ENCODE measurements at regions not wholly inside any gene's neighbourhood (a gene's known extent, or its start where the extent isn't known, plus 50 kb on each side); places are given as distances from the start of the nearest gene placed in this dataset.
"Not testable (repeated sequence)": the region's sequence is repeated elsewhere in the genome, so short reads cannot be mapped to it uniquely, and the experiment has no call there.

DNA sequence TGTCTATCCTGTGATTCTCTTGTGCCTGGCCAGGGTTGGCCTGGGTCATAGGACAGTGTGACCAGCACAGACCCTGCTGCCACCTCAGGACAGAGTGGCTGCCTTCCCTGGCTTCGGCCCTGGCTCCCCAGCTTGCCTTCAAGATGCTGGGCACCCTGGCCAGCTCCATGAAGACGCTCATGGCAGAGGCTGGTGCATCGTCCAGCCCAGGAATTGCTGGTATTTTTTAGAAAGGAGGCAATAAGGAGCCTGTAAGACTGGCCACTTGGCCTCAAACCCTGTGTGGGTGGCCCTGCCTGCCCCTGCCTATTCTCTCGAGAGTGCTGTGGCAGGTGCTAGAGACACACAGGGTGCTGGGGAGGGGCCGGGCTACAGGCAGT is 70.4 kb upstream of the ACTRT2 start:
- no CpG with 5 or more reads among the region's 5 CpGs for WGBS (ENCODE audit: insufficient coverage, low lambda C conversion rate)
- no peaks in the 10 kb centered on the region for H3K36me3 ChIP-seq (ENCODE audit: control insufficient read depth, insufficient read depth, low read length)
- H3K4me1 ChIP-seq (ENCODE audit: control insufficient read depth, insufficient read depth, low read length), result no peaks in the 10 kb centered on the region
- no peaks in the 10 kb centered on the region for H3K27me3 ChIP-seq (ENCODE audit: control insufficient read depth, insufficient read depth, low read length)
- H3K9me3 ChIP-seq (ENCODE audit: control insufficient read depth, low read depth, low read length), result no peaks in the 10 kb centered on the region
- DNase-seq, result no peak
- no peak overlapping the region for H3K27ac ChIP-seq (ENCODE audit: low read length)
- no peak overlapping the region for H3K4me3 ChIP-seq (ENCODE audit: low read length)

- Histone ChIP-seq H3K27me3 (ENCODE audit: control insufficient read depth, insufficient read depth, low read length) (no peaks in the 10 kb centered on the region), H3K27ac (ENCODE audit: low read length) (no peak overlapping the region), H3K4me1 (ENCODE audit: control insufficient read depth, insufficient read depth, low read length) (no peaks in the 10 kb centered on the region), H3K4me3 (ENCODE audit: low read length) (no peak overlapping the region), H3K36me3 (ENCODE audit: control insufficient read depth, insufficient read depth, low read length) (no peaks in the 10 kb centered on the region), H3K9me3 (ENCODE audit: control insufficient read depth, low read depth, low read length) (no peaks in the 10 kb centered on the region)
- no peak for DNase-seq
- no CpG with 5 or more reads among the region's 14 CpGs for WGBS (ENCODE audit: insufficient coverage, low lambda C conversion rate)
Measured at GRCh38 chr1:2951856-2952255, 69.4 kb upstream of the ACTRT2 start.

- no peak for DNase-seq
- WGBS (ENCODE audit: insufficient coverage, low lambda C conversion rate), result 67% methylated on average over 1 of the region's 9 CpGs
Measured at GRCh38 chr1:2952371-2952770, 68.9 kb upstream of the ACTRT2 start.

DNA sequence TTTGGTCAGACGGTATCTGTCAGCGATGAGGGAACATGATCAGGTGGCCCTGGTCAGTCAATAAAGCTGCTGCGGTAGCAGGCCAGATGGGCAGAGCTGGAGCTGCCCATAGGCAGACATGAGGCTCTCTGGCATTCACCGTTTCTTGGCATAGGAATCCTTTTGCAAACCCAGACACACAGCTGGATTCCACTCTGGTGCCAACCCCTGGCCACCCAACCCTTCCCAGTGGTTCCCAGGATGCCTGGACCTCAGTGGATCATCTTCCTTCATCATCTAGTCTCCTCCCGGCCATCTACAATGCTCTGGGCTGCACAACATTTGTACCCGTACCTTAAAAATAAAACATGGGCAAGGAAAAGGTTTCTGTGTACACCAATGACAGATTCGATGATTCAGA is 68.3 kb upstream of the ACTRT2 start:
- Histone ChIP-seq H3K9me3 (ENCODE audit: control insufficient read depth, low read depth, low read length) (no peaks in the 10 kb centered on the region), H3K27ac (ENCODE audit: low read length) (no peak overlapping the region), H3K36me3 (ENCODE audit: control insufficient read depth, insufficient read depth, low read length) (no peaks in the 10 kb centered on the region), H3K4me1 (ENCODE audit: control insufficient read depth, insufficient read depth, low read length) (no peaks in the 10 kb centered on the region), H3K4me3 (ENCODE audit: low read length) (no peak overlapping the region), H3K27me3 (ENCODE audit: control insufficient read depth, insufficient read depth, low read length) (no peaks in the 10 kb centered on the region)
- DNase-seq, result no peak
- WGBS (ENCODE audit: insufficient coverage, low lambda C conversion rate), result no CpG with 5 or more reads among the region's 7 CpGs

More at GRCh38 chr1:2952371-2952770, 68.9 kb upstream of the ACTRT2 start:
- Histone ChIP-seq H3K4me1 (ENCODE audit: control insufficient read depth, insufficient read depth, low read length) (no peaks in the 10 kb centered on the region), H3K27me3 (ENCODE audit: control insufficient read depth, insufficient read depth, low read length) (no peaks in the 10 kb centered on the region), H3K4me3 (ENCODE audit: low read length) (no peak overlapping the region), H3K36me3 (ENCODE audit: control insufficient read depth, insufficient read depth, low read length) (no peaks in the 10 kb centered on the region), H3K9me3 (ENCODE audit: control insufficient read depth, low read depth, low read length) (no peaks in the 10 kb centered on the region), H3K27ac (ENCODE audit: low read length) (no peak overlapping the region)

DNA sequence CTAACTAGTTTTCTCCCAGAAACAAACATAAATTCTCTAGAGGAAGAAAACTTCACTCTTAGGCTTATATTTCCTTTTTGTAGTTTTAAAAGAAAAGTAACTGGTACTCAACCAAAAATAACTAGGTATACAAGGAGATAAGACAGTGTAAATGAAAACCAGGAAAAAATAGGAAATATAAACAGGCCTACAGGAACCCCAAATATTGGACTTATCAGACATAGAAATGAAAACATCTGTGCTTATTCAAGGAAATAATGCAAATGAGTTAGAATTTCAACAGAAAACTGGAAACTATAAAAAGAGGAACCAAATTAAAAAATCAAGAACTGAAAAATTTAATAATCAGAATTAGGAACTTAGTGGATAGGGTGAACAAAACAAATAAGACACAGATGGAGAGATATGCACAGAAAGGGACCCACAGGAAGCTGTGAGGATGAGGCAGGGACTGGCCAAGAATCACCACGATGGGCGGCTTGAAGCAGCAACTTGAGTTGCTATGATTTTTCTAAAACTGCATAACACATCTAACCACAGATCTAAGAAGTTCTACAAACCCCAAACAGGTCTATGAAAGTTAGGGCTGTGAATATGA is 67.5 kb upstream of the ACTRT2 start:
- Histone ChIP-seq H3K27me3 (ENCODE audit: control insufficient read depth, insufficient read depth, low read length) (no peaks in the 10 kb centered on the region), H3K36me3 (ENCODE audit: control insufficient read depth, insufficient read depth, low read length) (no peaks in the 10 kb centered on the region), H3K4me3 (ENCODE audit: low read length) (no peak overlapping the region), H3K27ac (ENCODE audit: low read length) (no peak overlapping the region), H3K9me3 (ENCODE audit: control insufficient read depth, low read depth, low read length) (no peaks in the 10 kb centered on the region), H3K4me1 (ENCODE audit: control insufficient read depth, insufficient read depth, low read length) (no peaks in the 10 kb centered on the region)
- DNase-seq, result no peak
- no CpG with 5 or more reads among the region's 2 CpGs for WGBS (ENCODE audit: insufficient coverage, low lambda C conversion rate)

DNA sequence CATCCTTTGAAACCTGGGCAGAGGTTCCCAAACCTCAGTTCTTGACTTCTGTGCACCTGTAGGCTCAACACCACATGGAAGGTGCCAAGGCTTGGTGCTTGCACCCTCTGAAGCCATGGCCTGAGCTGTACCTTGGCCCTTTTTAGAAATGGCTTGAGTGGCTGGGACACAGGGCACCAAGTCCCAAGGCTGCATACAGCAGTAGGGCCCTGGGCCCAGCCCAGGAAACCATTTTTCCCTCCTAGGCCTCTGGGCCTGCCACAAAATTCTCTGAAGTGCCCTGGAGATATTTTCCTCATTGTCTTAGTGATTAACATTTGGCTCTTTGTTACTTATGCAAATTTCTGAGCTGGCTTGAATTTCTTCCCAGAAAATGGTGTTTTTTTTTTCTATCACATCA is 65.6 kb upstream of the ACTRT2 start:
- no peaks in the 10 kb centered on the region for H3K9me3 ChIP-seq (ENCODE audit: control insufficient read depth, low read depth, low read length)
- no peaks in the 10 kb centered on the region for H3K4me1 ChIP-seq (ENCODE audit: control insufficient read depth, insufficient read depth, low read length)
- H3K36me3 ChIP-seq (ENCODE audit: control insufficient read depth, insufficient read depth, low read length), result no peaks in the 10 kb centered on the region
- no peak for DNase-seq
- no peak overlapping the region for H3K27ac ChIP-seq (ENCODE audit: low read length)
- no peak overlapping the region for H3K4me3 ChIP-seq (ENCODE audit: low read length)
- no peaks in the 10 kb centered on the region for H3K27me3 ChIP-seq (ENCODE audit: control insufficient read depth, insufficient read depth, low read length)

- H3K4me3 ChIP-seq (ENCODE audit: low read length), result no peak overlapping the region
- no peaks in the 10 kb centered on the region for H3K36me3 ChIP-seq (ENCODE audit: control insufficient read depth, insufficient read depth, low read length)
- H3K27me3 ChIP-seq (ENCODE audit: control insufficient read depth, insufficient read depth, low read length), result no peaks in the 10 kb centered on the region
- H3K9me3 ChIP-seq (ENCODE audit: control insufficient read depth, low read depth, low read length), result no peaks in the 10 kb centered on the region
- H3K4me1 ChIP-seq (ENCODE audit: control insufficient read depth, insufficient read depth, low read length), result no peaks in the 10 kb centered on the region
- WGBS (ENCODE audit: insufficient coverage, low lambda C conversion rate), result no CpG with 5 or more reads among the region's 1 CpG
- no peak for DNase-seq
- H3K27ac ChIP-seq (ENCODE audit: low read length), result no peak overlapping the region
Measured at GRCh38 chr1:2956576-2956975, 64.7 kb upstream of the ACTRT2 start.

GRCh38 chr1:2957329-2957728 is 63.9 kb upstream of the ACTRT2 start:
- Histone ChIP-seq H3K27ac (ENCODE audit: low read length) (no peak overlapping the region), H3K36me3 (ENCODE audit: control insufficient read depth, insufficient read depth, low read length) (no peaks in the 10 kb centered on the region), H3K4me3 (ENCODE audit: low read length) (no peak overlapping the region), H3K4me1 (ENCODE audit: control insufficient read depth, insufficient read depth, low read length) (no peaks in the 10 kb centered on the region), H3K27me3 (ENCODE audit: control insufficient read depth, insufficient read depth, low read length) (peaks cover under 1% of the 10 kb centered on the region), H3K9me3 (ENCODE audit: control insufficient read depth, low read depth, low read length) (no peaks in the 10 kb centered on the region)
- DNase-seq, result no peak

DNA sequence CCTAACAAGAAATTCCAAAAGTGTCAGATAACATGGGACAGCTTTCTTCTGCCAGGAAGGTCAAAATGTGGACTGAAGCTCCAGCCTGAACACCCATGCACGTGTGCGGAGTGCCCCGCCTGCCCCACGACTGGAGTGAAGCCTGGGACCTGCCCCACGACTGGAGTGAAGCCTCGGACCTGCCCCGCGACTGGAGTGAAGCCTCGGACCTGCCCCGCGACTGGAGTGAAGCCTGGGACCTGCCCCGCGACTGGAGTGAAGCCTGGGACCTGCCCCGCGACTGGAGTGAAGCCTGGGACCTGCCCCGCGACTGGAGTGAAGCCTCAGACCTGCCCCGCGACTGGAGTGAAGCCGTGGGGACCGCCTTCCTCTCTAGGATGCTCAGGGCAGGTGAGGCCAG is 61.4 kb upstream of the ACTRT2 start:
- not testable (repeated sequence) for H3K27ac ChIP-seq (ENCODE audit: low read length); H3K36me3 ChIP-seq (ENCODE audit: control insufficient read depth, insufficient read depth, low read length); H3K4me1 ChIP-seq (ENCODE audit: control insufficient read depth, insufficient read depth, low read length); DNase-seq; H3K27me3 ChIP-seq (ENCODE audit: control insufficient read depth, insufficient read depth, low read length); H3K9me3 ChIP-seq (ENCODE audit: control insufficient read depth, low read depth, low read length); H3K4me3 ChIP-seq (ENCODE audit: low read length)
- no CpG with 5 or more reads among the region's 21 CpGs for WGBS (ENCODE audit: insufficient coverage, low lambda C conversion rate)

DNA sequence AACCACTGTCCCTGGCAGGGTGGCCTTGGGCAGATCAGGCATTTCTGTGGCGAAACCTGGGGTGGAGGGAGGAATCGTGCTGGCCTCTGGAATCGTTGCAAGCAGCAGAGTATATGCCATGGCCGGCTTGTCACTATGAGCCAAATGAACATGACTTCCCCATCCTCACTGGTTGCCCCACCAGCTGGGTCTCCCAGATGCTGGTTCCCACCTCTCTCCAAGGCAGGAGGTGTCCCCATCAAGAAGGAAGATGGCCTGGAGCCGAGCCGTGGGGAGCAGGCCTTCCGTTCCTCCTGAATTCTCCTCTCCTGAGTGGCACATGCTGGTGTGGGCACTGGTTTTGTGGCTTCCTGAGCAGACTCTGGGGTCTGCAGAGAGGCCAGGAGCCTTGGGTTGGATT is 60.2 kb upstream of the ACTRT2 start:
- DNase-seq, result no peak
- no peak overlapping the region for H3K4me3 ChIP-seq (ENCODE audit: low read length)
- H3K27me3 ChIP-seq (ENCODE audit: control insufficient read depth, insufficient read depth, low read length), result peaks cover 3% of the 10 kb centered on the region
- no CpG with 5 or more reads among the region's 7 CpGs for WGBS (ENCODE audit: insufficient coverage, low lambda C conversion rate)
- no peaks in the 10 kb centered on the region for H3K36me3 ChIP-seq (ENCODE audit: control insufficient read depth, insufficient read depth, low read length)
- H3K27ac ChIP-seq (ENCODE audit: low read length), result no peak overlapping the region
- H3K4me1 ChIP-seq (ENCODE audit: control insufficient read depth, insufficient read depth, low read length), result no peaks in the 10 kb centered on the region
- H3K9me3 ChIP-seq (ENCODE audit: control insufficient read depth, low read depth, low read length), result no peaks in the 10 kb centered on the region

DNA sequence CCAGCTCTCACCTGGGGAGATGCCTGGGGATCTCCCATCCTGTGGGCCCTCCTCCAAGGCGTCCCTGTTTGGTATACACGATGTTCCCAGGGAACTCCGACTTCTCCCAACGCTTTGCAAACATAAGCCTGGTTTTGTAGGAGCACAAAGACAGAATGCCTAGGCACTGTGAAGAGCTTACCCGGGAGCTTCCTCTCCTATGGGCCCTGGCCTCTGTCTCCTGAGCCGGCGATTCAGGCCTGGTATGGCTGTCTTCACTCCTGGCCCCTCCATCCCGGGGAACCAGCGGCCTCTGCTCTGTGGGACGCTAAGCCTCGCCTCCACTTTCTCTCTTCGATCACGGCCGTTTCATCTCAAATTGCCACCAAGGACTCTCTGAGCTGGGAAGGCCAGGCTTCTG is 59.6 kb upstream of the ACTRT2 start:
- peaks cover 3% of the 10 kb centered on the region for H3K27me3 ChIP-seq (ENCODE audit: control insufficient read depth, insufficient read depth, low read length)
- no peak for DNase-seq
- no CpG with 5 or more reads among the region's 14 CpGs for WGBS (ENCODE audit: insufficient coverage, low lambda C conversion rate)
- H3K4me3 ChIP-seq (ENCODE audit: low read length), result no peak overlapping the region
- no peaks in the 10 kb centered on the region for H3K4me1 ChIP-seq (ENCODE audit: control insufficient read depth, insufficient read depth, low read length)
- no peak overlapping the region for H3K27ac ChIP-seq (ENCODE audit: low read length)
- H3K9me3 ChIP-seq (ENCODE audit: control insufficient read depth, low read depth, low read length), result no peaks in the 10 kb centered on the region
- no peaks in the 10 kb centered on the region for H3K36me3 ChIP-seq (ENCODE audit: control insufficient read depth, insufficient read depth, low read length)
